IPS DF 19.7 (cell line): ENCODE measurements at regions not wholly inside any gene's neighbourhood (a gene's known extent, or its start where the extent isn't known, plus 50 kb on each side); places are given as distances from the start of the nearest gene placed in this dataset.

Experiments used
- DNase-seq: peaks from one replicate; pipeline ENCODE4 v3.0.0-alpha.2; 2013; ENCODE audit warnings: low read depth, low spot score

DNA sequence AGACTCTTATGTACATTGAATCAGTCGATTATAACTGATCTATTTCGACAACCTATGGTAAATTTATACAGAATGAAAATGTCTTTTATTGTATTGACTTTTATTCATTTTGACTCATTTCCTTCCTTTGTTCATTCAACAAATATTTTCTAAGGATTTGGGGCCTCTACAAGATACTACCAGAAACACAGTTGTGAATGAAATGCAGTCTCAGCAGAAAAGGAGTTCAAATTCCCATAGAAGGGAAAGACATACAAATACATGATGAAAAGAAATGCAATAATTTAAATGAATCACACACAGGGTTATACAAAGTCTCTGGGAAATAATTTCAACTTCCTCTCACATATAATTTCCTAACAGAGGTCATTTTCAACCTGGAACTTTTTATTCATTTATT lies 134.0 kb upstream of the SEMA3A start:
- no peak for DNase-seq

- no peak for DNase-seq
Measured at GRCh38 chr7:84324136-84324630, 129.6 kb upstream of the SEMA3A start.

DNA sequence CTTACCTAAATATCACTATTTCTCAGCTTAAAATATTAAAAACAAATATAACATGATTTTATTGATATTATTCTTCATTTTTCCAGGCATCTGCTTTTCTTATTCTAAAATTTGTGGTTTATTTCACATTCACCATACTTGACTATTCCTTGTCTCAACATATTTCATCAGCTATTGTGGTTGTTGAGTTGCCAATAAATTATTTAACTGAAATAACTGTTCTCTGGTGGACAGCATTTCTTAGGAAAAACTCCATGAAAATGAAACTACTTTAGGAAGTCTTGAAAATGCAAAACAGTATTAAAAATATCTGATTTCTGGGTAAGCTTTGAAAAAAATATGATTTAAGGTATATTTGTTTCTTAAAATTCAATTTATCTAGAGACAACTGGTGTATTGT lies 122.9 kb upstream of the SEMA3A start:
- DNase-seq: no peak

- DNase-seq: no peak
Measured at GRCh38 chr7:84314263-84314662, 119.7 kb upstream of the SEMA3A start.

- DNase-seq: no peak
Measured at GRCh38 chr7:84304407-84304806, 109.8 kb upstream of the SEMA3A start.

- DNase-seq: no peak
Measured at GRCh38 chr7:84302949-84303348, 108.4 kb upstream of the SEMA3A start.

DNA sequence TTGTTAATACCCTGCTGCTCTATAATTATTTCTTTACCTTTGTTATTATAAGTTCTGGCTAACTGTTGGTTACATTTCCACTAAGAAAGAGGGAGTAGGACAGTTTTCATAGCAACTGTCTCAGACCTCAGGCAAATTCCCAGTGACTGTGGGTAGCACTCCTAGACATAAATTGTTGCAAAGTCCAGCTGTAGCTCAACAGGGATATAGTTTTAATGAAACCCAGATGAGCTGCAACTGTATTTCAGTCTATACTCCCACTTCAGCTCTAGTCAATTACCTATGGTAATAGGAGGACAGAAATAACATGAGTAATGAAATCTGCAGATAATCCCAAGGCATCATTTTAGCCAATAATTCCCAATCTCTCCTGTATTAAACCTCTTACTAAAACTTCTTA lies 103.0 kb upstream of the SEMA3A start:
- DNase-seq: no peak

GRCh38 chr7:84294847-84295455 lies 100.4 kb upstream of the SEMA3A start:
- DNase-seq: no peak

DNA sequence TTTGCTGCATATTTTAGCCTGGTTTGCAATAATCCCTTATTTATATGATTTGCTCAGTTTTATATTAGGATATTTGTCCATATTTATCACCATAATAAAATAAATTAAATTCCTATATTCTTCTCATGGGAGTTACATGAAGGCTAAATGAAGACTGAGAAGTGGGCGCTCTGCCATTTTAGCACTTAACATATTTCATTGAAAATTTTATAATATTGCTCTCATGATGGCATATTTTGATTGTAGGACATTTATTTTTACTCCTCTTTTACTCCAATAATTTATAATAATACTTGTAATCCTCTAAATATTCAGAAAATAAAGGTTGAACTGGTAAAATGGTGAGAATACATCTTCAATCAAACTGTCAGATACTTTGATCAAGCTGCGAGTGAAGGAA lies 99.8 kb upstream of the SEMA3A start:
- DNase-seq: no peak

GRCh38 chr7:84291756-84292155 lies 97.2 kb upstream of the SEMA3A start:
- DNase-seq: no peak

GRCh38 chr7:84283798-84284197 lies 89.2 kb upstream of the SEMA3A start:
- no peak for DNase-seq

- DNase-seq: no peak
Measured at GRCh38 chr7:84281518-84281917, 86.9 kb upstream of the SEMA3A start.

DNA sequence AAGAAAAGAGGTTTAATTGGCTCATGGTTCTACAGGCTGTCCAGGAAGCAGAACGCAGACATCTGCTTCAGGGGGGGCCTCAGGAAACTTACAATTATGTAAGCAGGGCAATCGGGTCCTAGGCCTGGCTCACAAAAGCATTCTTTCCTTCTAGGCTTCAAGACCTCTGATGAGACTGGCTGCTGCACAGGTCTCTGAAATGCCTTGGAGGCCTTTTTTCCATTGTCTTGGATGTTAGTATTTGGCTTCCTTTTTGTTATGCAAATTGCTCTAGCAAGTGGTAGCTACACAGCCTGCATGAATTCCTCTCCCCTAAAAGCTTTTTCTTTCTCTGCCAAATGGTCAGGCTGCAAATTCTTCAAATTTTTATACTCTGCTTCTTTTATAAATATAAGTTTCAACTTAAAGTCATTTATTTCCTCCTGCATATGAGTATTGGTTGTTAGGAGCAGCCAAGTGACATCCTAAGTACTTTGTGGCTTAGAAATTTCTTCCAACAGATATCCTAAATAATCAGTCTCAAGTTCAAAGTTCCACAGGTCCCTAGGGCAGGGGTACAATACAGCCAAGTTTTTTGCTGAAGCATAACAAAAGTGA lies 83.1 kb upstream of the SEMA3A start:
- DNase-seq: peak; percentile 99

GRCh38 chr7:84274029-84274638 lies 79.5 kb upstream of the SEMA3A start:
- DNase-seq: no peak

- no peak for DNase-seq
Measured at GRCh38 chr7:84271543-84271942, 77.0 kb upstream of the SEMA3A start.

DNA sequence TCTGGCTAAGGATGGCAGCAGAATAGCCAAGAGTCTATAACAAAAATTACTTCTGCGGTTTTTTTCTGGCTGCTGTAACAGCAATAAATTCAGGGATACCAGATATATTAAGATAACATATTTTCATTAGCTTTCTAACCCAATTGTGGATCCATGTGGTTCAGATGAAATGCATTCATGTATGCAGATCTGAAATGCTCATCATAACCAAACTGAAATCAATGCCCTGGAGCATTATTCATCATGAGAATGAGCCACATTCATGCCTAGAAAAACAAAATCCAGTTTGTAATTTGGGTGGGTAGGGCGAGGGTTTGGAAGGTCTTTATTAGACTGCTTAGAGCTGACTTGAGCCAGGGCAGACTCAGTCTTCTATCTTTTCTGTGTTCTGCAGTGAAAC lies 69.8 kb upstream of the SEMA3A start:
- no peak for DNase-seq

- no peak for DNase-seq
Measured at GRCh38 chr7:84263106-84263505, 68.5 kb upstream of the SEMA3A start.

DNA sequence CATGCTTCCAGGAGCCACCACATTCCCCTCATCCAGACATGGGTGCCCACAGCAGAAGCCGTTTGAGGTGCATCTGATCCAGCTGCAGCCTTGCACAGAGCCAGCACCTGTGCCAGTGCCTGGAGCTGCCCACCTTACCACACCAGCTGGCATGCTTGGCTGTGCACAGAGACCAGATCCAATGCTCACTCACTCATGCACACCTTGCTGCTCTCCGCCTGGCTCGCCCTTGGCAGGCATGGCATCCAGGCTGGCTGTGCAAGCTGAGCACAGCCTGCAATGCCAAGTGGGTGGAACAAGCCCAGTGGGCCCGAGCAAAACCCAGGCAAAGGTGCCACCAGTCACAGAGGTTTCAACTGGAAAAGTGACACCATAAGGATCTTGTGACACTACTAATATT lies 66.9 kb upstream of the SEMA3A start:
- no peak for DNase-seq

DNA sequence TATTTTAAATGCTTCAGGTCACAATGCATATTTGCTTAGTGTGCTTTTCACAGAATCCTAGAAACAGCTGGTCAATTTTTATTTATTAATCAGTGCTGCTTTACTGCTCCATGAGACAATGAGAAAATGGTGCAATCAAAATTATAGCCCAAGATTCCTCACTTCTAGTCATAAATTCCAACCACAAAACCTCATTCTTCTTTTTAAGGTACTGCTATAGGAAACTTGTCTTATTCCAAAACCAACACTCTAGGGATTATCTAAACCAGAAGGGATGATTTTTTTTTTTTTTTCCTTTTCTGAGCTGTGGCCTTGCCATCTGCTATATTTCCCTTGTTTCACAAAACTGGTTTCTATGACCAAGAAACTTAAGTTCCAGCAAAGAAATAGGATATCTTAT lies 64.0 kb upstream of the SEMA3A start:
- DNase-seq: no peak

- no peak for DNase-seq
Measured at GRCh38 chr7:84256571-84256971, 62.0 kb upstream of the SEMA3A start.

- DNase-seq: no peak
Measured at GRCh38 chr7:84251277-84251781, 56.7 kb upstream of the SEMA3A start.

- no peak for DNase-seq
Measured at GRCh38 chr7:84250452-84250851, 55.9 kb upstream of the SEMA3A start.

- DNase-seq: no peak
Measured at GRCh38 chr7:84249656-84250055, 55.1 kb upstream of the SEMA3A start.
